ENCODE measurements at regions not wholly inside any gene's neighbourhood (a gene's known extent, or its start where the extent isn't known, plus 50 kb on each side); places are given as distances from the start of the nearest gene placed in this dataset.

DNA sequence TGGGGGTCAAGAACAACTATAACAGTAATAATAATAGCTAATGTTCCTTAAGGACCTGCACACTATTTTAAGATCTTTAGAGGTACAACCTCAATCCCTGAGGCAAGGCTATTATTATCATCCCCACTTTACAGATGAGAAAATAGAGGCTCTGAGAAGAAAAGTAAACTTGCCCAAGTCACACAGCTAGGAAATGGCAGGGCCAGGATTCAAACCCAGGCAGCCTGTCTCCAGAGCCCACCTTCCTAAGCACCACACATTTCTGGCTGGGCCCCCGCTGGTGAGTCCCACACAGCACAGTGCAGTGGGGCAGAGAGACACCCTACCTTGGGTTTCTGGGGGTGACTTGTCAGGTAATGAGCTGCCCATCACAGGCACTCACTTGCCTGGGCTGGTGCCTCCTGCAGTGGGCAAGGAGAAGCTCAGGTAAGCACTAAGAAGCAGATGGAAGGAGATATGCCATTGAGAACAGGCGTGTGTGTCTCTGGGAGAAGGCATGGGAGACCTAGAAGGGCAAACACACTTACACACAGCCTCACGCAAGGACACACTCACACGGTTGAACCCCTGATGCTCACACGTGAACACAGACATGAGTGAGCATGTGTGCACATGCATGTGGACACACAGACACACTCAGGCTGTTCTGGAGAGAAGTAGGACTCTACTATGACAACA lies 104.4 kb upstream of the ZMIZ1 start:
- TF ChIP-seq POLR2A (IDR thresholded peaks at IDR 0.05), result no peak
- TF ChIP-seq, protein P1, sequence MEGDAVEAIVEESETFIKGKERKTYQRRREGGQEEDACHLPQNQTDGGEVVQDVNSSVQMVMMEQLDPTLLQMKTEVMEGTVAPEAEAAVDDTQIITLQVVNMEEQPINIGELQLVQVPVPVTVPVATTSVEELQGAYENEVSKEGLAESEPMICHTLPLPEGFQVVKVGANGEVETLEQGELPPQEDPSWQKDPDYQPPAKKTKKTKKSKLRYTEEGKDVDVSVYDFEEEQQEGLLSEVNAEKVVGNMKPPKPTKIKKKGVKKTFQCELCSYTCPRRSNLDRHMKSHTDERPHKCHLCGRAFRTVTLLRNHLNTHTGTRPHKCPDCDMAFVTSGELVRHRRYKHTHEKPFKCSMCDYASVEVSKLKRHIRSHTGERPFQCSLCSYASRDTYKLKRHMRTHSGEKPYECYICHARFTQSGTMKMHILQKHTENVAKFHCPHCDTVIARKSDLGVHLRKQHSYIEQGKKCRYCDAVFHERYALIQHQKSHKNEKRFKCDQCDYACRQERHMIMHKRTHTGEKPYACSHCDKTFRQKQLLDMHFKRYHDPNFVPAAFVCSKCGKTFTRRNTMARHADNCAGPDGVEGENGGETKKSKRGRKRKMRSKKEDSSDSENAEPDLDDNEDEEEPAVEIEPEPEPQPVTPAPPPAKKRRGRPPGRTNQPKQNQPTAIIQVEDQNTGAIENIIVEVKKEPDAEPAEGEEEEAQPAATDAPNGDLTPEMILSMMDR (IDR thresholded peaks at IDR 0.05), result no peak
